Peyer's patch (tissue), 4 donors: ENCODE measurements at regions not wholly inside any gene's neighbourhood (a gene's known extent, or its start where the extent isn't known, plus 50 kb on each side); places are given as distances from the start of the nearest gene placed in this dataset.

Experiments used
- POLR2A ChIP-seq, 2 donors: fragments of 450-650 bp; IDR thresholded peaks; one replicate each; pipeline ENCODE4 v1.5.1; 2017; ENCODE audit warnings: antibody characterized with exemption in 2 of 2, mild to moderate bottlenecking in 2 of 2, moderate library complexity in 2 of 2
- TF ChIP-seq, protein P1 (sequence below), 6 experiments: fragments of 450-650 bp in 4 of 6; fragments of 200-600 bp in 2 of 6; sonication (generic) in 1 of 6; IDR thresholded peaks; one replicate each; pipeline ENCODE4 v1.5.1; 2017 to 2019; ENCODE audit warnings: antibody characterized with exemption in 6 of 6, mild to moderate bottlenecking in 3 of 6, moderate library complexity in 1 of 6

DNA sequence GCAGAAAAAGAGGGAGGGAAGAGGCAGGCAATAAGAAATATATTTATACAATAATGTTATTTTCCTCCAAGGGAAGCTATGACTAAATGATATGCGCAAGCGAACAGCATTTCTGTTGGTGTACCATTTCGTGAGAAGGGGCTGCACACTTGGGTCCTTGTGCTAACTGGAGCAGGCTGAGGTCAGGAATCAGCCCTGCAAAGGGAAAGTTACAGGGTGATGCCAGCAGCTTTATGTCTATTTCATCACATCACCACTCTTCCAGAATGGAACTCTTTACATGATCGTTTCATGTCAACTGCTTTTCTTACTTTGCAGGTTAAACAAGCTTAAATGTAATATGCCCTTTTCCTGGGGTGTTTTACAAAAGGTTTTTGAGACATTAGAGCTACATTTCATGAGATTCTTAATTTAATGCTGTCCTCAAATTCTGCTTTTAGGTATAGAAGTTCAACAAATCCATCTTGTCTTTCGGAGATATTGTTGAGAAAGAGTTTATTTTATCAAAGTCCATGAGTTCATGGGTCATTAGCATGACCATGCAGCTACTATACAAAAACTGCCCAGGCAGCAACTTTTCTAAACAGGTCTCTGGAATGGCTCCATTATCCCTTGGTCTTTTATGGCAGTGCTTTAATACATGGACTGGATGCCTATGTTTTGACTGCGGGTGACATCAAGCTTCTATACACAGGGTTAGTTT, 443.8 kb downstream of the TENT5A start:
- TF ChIP-seq, protein P1, sequence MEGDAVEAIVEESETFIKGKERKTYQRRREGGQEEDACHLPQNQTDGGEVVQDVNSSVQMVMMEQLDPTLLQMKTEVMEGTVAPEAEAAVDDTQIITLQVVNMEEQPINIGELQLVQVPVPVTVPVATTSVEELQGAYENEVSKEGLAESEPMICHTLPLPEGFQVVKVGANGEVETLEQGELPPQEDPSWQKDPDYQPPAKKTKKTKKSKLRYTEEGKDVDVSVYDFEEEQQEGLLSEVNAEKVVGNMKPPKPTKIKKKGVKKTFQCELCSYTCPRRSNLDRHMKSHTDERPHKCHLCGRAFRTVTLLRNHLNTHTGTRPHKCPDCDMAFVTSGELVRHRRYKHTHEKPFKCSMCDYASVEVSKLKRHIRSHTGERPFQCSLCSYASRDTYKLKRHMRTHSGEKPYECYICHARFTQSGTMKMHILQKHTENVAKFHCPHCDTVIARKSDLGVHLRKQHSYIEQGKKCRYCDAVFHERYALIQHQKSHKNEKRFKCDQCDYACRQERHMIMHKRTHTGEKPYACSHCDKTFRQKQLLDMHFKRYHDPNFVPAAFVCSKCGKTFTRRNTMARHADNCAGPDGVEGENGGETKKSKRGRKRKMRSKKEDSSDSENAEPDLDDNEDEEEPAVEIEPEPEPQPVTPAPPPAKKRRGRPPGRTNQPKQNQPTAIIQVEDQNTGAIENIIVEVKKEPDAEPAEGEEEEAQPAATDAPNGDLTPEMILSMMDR (IDR thresholded peaks at IDR 0.05), result no peak
- TF ChIP-seq POLR2A (IDR thresholded peaks at IDR 0.05), result no peak
